PFSK-1 (cell line): ENCODE measurements at regions not wholly inside any gene's neighbourhood (a gene's known extent, or its start where the extent isn't known, plus 50 kb on each side); places are given as distances from the start of the nearest gene placed in this dataset.

Experiments used
- POLR2AphosphoS5 ChIP-seq: IDR thresholded peaks from 2 replicates; pipeline ENCODE4 v1.6.1; 2012; ENCODE audit warnings: low read depth, mild to moderate bottlenecking, control low read depth, low read length, moderate library complexity
- TAF1 ChIP-seq: IDR thresholded peaks from 2 replicates; pipeline ENCODE4 v1.6.1; 2012; ENCODE audit warnings: low read length, control low read depth, borderline replicate concordance; ENCODE audit not compliant: insufficient read depth
- TF ChIP-seq, protein P1 (sequence below), 2 experiments: IDR thresholded peaks; 2 replicates each; pipeline versions ENCODE4 v1.6.1 to v1.8.0; 2011 to 2012; ENCODE audit warnings: low read depth in 2 of 2, low read length in 2 of 2, control low read depth in 1 of 2, inconsistent platforms in 1 of 2, mild to moderate bottlenecking in 1 of 2, moderate library complexity in 1 of 2; ENCODE audit not compliant: insufficient read depth in 1 of 2

- TF ChIP-seq TAF1, result no peak
- TF ChIP-seq POLR2AphosphoS5, result no peak
- TF ChIP-seq, protein P1, sequence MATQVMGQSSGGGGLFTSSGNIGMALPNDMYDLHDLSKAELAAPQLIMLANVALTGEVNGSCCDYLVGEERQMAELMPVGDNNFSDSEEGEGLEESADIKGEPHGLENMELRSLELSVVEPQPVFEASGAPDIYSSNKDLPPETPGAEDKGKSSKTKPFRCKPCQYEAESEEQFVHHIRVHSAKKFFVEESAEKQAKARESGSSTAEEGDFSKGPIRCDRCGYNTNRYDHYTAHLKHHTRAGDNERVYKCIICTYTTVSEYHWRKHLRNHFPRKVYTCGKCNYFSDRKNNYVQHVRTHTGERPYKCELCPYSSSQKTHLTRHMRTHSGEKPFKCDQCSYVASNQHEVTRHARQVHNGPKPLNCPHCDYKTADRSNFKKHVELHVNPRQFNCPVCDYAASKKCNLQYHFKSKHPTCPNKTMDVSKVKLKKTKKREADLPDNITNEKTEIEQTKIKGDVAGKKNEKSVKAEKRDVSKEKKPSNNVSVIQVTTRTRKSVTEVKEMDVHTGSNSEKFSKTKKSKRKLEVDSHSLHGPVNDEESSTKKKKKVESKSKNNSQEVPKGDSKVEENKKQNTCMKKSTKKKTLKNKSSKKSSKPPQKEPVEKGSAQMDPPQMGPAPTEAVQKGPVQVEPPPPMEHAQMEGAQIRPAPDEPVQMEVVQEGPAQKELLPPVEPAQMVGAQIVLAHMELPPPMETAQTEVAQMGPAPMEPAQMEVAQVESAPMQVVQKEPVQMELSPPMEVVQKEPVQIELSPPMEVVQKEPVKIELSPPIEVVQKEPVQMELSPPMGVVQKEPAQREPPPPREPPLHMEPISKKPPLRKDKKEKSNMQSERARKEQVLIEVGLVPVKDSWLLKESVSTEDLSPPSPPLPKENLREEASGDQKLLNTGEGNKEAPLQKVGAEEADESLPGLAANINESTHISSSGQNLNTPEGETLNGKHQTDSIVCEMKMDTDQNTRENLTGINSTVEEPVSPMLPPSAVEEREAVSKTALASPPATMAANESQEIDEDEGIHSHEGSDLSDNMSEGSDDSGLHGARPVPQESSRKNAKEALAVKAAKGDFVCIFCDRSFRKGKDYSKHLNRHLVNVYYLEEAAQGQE (IDR thresholded peaks at IDR 0.05; ENCODE audit: insufficient read depth in 1 of 2, low read depth in 2 of 2, low read length in 2 of 2), result no peak
Measured at GRCh38 chr12:91604897-91605296, 422.3 kb upstream of the DCN start.
